Breast epithelium (tissue), 4 donors: ENCODE measurements at regions not wholly inside any gene's neighbourhood (a gene's known extent, or its start where the extent isn't known, plus 50 kb on each side); places are given as distances from the start of the nearest gene placed in this dataset.

ENCODE experiments used
- DNase-seq, 2 donors: peaks; one replicate each; pipeline ENCODE4 v3.0.0-alpha.2; 2019; ENCODE audit warnings: low spot score in 2 of 2
- H3K27ac ChIP-seq, 2 donors: fragments of 200-600 bp; sonication (generic) in 1 of 2; one replicate each; pipeline ENCODE4 v1.5.1; 2016 to 2019; ENCODE audit warnings: mild to moderate bottlenecking in 1 of 2
- H3K27me3 ChIP-seq, 2 donors: fragments of 200-600 bp; sonication (generic) in 1 of 2; one replicate each; pipeline versions ENCODE4 v1.5.1 to v1.6.0; 2017 to 2019; ENCODE audit warnings: control low read depth in 1 of 2, mild to moderate bottlenecking in 1 of 2
- H3K36me3 ChIP-seq: fragments of 200-600 bp; one replicate; pipeline ENCODE4 v1.5.1; 2019
- H3K4me1 ChIP-seq, 2 donors: fragments of 200-600 bp; sonication (generic); one replicate each; pipeline ENCODE4 v1.5.1; 2016 to 2019; ENCODE audit warnings: control low read depth in 1 of 2
- H3K4me3 ChIP-seq, 3 donors: fragments of 200-600 bp; sonication (generic); 1 replicate in 2 of 3; 2 replicates in 1 of 3; pipeline ENCODE4 v1.5.1; 2016 to 2019; ENCODE audit warnings: mild to moderate bottlenecking in 3 of 3, moderate library complexity in 2 of 3
- H3K9me3 ChIP-seq, 2 donors: fragments of 200-600 bp; sonication (generic) in 1 of 2; one replicate each; pipeline ENCODE4 v1.5.1; 2016 to 2019; ENCODE audit warnings: control low read depth in 1 of 2
- CTCF ChIP-seq, 3 donors: fragments of 450-650 bp; IDR thresholded peaks; one replicate each; pipeline ENCODE4 v1.5.1; 2016 to 2017; ENCODE audit warnings: antibody characterized with exemption in 3 of 3, mild to moderate bottlenecking in 3 of 3, moderate library complexity in 3 of 3
- POLR2A ChIP-seq: fragments of 450-650 bp; IDR thresholded peaks from one replicate; pipeline ENCODE4 v1.6.1; 2016; ENCODE audit warnings: antibody characterized with exemption, mild to moderate bottlenecking, moderate library complexity
- POLR2AphosphoS5 ChIP-seq, 3 donors: sonication (generic); formaldehyde crosslinking; IDR thresholded peaks; one replicate each; pipeline ENCODE4 v1.6.1; 2017; ENCODE audit warnings: antibody characterized with exemption in 3 of 3
- intact Hi-C: fragments of 100-400 bp; cut with DNase I; formaldehyde crosslinking; loops from one replicate; pipeline ENCODE4 v1.15.1; 2023; ENCODE audit warnings: low total_unique reads

GRCh38 chr1:95753382-95754016 is 519.5 kb downstream of the RWDD3 start:
- Histone ChIP-seq H3K27me3 (no peaks in the 10 kb centered on the region), H3K4me3 (no peak overlapping the region), H3K27ac (no peak overlapping the region), H3K36me3 (no peaks in the 10 kb centered on the region), H3K4me1 (no peaks in the 10 kb centered on the region), H3K9me3 (peaks cover 17 to 29% of the 10 kb centered on the region in 2 donors)
- intact Hi-C loops: no loop called here
- DNase-seq: no peak
- no peak for TF ChIP-seq POLR2AphosphoS5 (IDR thresholded peaks at IDR 0.05)
- TF ChIP-seq POLR2A: no peak
- no peak for TF ChIP-seq CTCF (IDR thresholded peaks at IDR 0.05)

- H3K36me3 ChIP-seq: no peaks in the 10 kb centered on the region
- H3K4me3 ChIP-seq: no peak overlapping the region
- no peaks in the 10 kb centered on the region for H3K27me3 ChIP-seq
- H3K27ac ChIP-seq: no peak overlapping the region
- H3K4me1 ChIP-seq: no peaks in the 10 kb centered on the region
- intact Hi-C loops: no loop called here
- no peak for TF ChIP-seq POLR2A
- no peak for TF ChIP-seq CTCF (IDR thresholded peaks at IDR 0.05)
- TF ChIP-seq POLR2AphosphoS5 (IDR thresholded peaks at IDR 0.05): no peak
- peaks cover 17 to 29% of the 10 kb centered on the region in 2 donors for H3K9me3 ChIP-seq
- DNase-seq: no peak
These were observed 520.4 kb downstream of the RWDD3 start for GRCh38 chr1:95754412-95754811.

GRCh38 chr1:95766036-95766435 is 532.0 kb downstream of the RWDD3 start:
- no peaks in the 10 kb centered on the region for H3K4me1 ChIP-seq
- peaks cover 4 to 6% of the 10 kb centered on the region in 2 donors for H3K9me3 ChIP-seq
- DNase-seq: no peak
- no peak overlapping the region for H3K27ac ChIP-seq
- no peak for TF ChIP-seq POLR2A
- TF ChIP-seq CTCF (IDR thresholded peaks at IDR 0.05): no peak
- TF ChIP-seq POLR2AphosphoS5 (IDR thresholded peaks at IDR 0.05): no peak
- intact Hi-C loops: no loop called here
- H3K27me3 ChIP-seq: no peaks in the 10 kb centered on the region
- H3K36me3 ChIP-seq: no peaks in the 10 kb centered on the region
- no peak overlapping the region for H3K4me3 ChIP-seq

GRCh38 chr1:95770581-95770980 is 536.6 kb downstream of the RWDD3 start:
- H3K4me3 ChIP-seq: no peak overlapping the region
- no peaks in the 10 kb centered on the region for H3K27me3 ChIP-seq
- intact Hi-C loops: no loop called here
- TF ChIP-seq POLR2AphosphoS5 (IDR thresholded peaks at IDR 0.05) (no peak), CTCF (IDR thresholded peaks at IDR 0.05) (no peak), POLR2A (no peak)
- H3K4me1 ChIP-seq: no peaks in the 10 kb centered on the region
- no peak for DNase-seq
- H3K27ac ChIP-seq: no peak overlapping the region
- H3K36me3 ChIP-seq: no peaks in the 10 kb centered on the region
- no peaks in the 10 kb centered on the region for H3K9me3 ChIP-seq

- Histone ChIP-seq H3K4me1 (no peaks in the 10 kb centered on the region), H3K27me3 (no peaks in the 10 kb centered on the region), H3K4me3 (no peak overlapping the region), H3K9me3 (no peaks in the 10 kb centered on the region), H3K27ac (no peak overlapping the region), H3K36me3 (no peaks in the 10 kb centered on the region)
- no peak for DNase-seq
- no peak for TF ChIP-seq CTCF (IDR thresholded peaks at IDR 0.05)
- intact Hi-C loops: no loop called here
These were observed 544.2 kb downstream of the RWDD3 start for GRCh38 chr1:95778217-95778616.
